ENCODE measurements at regions not wholly inside any gene's neighbourhood (a gene's known extent, or its start where the extent isn't known, plus 50 kb on each side); places are given as distances from the start of the nearest gene placed in this dataset.

- TF ChIP-seq, protein P1, sequence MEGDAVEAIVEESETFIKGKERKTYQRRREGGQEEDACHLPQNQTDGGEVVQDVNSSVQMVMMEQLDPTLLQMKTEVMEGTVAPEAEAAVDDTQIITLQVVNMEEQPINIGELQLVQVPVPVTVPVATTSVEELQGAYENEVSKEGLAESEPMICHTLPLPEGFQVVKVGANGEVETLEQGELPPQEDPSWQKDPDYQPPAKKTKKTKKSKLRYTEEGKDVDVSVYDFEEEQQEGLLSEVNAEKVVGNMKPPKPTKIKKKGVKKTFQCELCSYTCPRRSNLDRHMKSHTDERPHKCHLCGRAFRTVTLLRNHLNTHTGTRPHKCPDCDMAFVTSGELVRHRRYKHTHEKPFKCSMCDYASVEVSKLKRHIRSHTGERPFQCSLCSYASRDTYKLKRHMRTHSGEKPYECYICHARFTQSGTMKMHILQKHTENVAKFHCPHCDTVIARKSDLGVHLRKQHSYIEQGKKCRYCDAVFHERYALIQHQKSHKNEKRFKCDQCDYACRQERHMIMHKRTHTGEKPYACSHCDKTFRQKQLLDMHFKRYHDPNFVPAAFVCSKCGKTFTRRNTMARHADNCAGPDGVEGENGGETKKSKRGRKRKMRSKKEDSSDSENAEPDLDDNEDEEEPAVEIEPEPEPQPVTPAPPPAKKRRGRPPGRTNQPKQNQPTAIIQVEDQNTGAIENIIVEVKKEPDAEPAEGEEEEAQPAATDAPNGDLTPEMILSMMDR (IDR thresholded peaks at IDR 0.05; ENCODE audit: insufficient read depth, low read depth, low read length), result no peak
- no peak for DNase-seq (ENCODE audit: low read depth)
- H3K4me3 ChIP-seq (ENCODE audit: low read depth, low read length), result no peak overlapping the region
These were observed 178.6 kb downstream of the MYCN start for GRCh38 chr2:16118611-16119590.

DNA sequence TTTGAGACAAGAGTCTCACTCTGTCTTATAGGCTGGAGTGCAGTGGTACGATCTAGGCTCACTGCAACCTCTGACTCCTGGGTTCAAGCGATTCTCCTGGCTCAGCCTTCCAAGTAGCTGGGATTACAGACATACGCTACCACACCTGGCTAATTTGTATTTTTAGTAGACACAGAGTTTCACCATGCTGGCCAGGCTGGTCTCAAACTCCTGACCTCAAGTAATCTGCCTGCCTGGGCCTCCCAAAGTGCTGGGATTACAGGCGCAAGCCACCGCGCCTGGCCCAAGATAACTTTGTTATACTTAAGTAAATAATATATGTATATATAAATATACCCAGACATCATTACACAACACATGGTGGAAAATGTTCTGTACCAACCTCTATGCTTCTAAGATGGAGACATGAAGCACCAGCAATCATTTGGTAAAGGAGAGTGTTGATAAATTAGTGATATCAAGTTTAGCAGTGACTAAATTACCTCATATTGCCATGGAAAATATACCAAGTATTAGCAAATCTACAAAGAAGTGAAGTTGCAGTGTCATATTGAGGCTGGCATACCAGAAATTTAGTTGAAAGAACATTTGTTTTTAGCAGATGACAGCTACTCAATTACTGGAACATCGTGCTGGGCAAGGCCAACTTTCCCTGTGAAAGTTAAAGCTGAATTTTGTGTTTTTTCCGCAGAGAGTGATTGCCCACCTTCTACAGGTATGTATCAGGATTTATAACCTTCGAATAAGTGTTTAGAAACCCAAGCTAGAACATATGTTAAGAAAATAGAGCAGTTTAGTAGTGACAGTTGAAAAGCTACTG lies 177.7 kb downstream of the MYCN start:
- no peak overlapping the region for H3K4me3 ChIP-seq (ENCODE audit: low read depth, low read length)
- TF ChIP-seq, protein P1 (IDR thresholded peaks at IDR 0.05; ENCODE audit: insufficient read depth, low read depth, low read length), result no peak
- DNase-seq (ENCODE audit: low read depth), result no peak

DNA sequence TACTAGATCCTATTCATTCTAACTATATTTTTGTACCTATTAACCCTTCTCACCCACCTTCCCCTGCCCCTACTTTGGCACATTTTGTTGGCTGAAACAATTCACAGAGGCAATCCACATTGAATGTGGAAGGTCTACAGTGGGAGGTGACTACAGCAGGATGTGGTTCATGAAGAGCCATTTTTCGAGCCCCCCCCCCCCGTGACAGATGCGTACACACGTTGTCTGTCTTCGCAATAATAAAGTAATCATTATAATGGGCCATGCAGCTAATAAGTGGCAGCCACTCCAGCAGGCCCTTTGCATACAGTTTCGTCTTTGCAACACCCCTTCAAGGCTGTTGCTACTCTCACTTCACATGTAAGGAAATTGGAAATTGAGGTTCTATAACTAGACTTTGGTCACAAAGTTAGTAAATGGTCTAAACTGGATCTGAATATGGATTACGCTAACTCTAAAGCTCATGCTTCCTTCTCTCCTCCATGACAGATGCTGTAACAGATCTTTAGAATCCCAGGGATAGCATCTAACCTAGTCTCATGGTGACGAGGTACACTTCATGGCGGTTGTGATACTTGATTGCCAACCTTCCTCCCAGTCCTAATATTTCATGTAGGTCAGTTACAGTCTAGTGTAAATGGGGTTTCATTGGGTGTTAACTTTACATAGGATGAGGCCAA lies 176.8 kb downstream of the MYCN start:
- TF ChIP-seq, protein P1 (IDR thresholded peaks at IDR 0.05; ENCODE audit: insufficient read depth, low read depth, low read length), result no peak
- H3K4me3 ChIP-seq (ENCODE audit: low read depth, low read length), result no peak overlapping the region
- DNase-seq (ENCODE audit: low read depth), result no peak

GRCh38 chr2:16115881-16116830 lies 175.8 kb downstream of the MYCN start:
- TF ChIP-seq, protein P1 (IDR thresholded peaks at IDR 0.05; ENCODE audit: insufficient read depth, low read depth, low read length), result no peak
- H3K4me3 ChIP-seq (ENCODE audit: low read depth, low read length), result no peak overlapping the region
- no peak for DNase-seq (ENCODE audit: low read depth)

DNA sequence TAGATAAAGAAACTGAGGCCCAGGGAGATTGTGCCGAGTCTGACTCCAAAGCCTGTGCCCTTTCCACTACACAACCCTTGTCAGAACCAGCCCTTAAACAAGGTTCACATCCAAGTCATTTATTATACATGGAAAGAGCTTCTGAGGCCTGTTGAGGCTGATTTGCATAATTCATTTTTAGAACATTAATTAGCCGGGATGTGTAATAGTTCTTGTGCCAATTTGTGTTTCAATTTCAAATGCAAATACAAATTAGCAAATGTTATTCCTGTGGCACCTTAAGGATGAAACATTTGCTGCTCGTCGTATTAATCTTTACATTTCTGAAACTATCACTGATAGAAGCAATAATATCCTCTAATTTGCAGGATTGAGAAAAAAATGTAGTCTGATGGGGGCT lies 174.9 kb downstream of the MYCN start:
- DNase-seq (ENCODE audit: low read depth), result no peak
- H3K4me3 ChIP-seq (ENCODE audit: low read depth, low read length), result no peak overlapping the region
- TF ChIP-seq, protein P1 (IDR thresholded peaks at IDR 0.05; ENCODE audit: insufficient read depth, low read depth, low read length), result no peak
